ENCODE measurements at regions not wholly inside any gene's neighbourhood (a gene's known extent, or its start where the extent isn't known, plus 50 kb on each side); places are given as distances from the start of the nearest gene placed in this dataset.

DNA sequence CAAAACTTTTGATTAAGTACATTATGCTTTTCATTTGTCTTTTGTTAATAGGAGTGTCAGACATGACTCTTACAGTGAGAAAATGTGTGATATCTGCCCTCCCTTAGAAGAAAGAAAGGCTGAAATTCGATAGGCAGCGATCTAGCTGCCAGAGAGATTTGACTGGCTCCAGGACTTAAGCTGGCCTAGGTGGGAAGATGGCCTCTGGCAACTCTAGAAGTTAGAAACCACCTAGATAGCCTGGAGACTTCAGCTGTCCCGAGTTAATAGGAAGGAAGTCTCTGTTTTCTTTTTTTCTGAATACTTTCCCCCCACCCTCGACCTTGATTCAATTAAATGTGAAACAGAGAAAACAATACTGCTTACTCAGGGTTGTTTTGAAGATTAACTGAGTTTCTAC lies 1194.7 kb upstream of the CRIM1 start:
- Histone ChIP-seq H3K36me3 (ENCODE audit: insufficient read depth, low read length) (no peaks in the 10 kb centered on the region), H2AFZ (ENCODE audit: low read length) (no peak overlapping the region), H3K9me2 (ENCODE audit: insufficient read depth, low read length) (no peaks in the 10 kb centered on the region), H3K4me2 (ENCODE audit: low read length) (no peak overlapping the region), H3K4me3 (ENCODE audit: low read depth, low read length, poor library complexity, severe bottlenecking) (no peak overlapping the region), H3K79me2 (ENCODE audit: insufficient read depth, low read depth, low read length) (no peaks in the 10 kb centered on the region), H3K27ac (ENCODE audit: low read depth, low read length, poor library complexity, severe bottlenecking) (no peak overlapping the region), H4K20me1 (ENCODE audit: insufficient read depth, low read length) (no peaks in the 10 kb centered on the region), H3K9me3 (ENCODE audit: low read length) (no peaks in the 10 kb centered on the region), H3K4me1 (ENCODE audit: insufficient read depth, low read length, poor library complexity, severe bottlenecking) (no peaks in the 10 kb centered on the region)
- DNase-seq (ENCODE audit: low spot score) = no peak
- no peak for TF ChIP-seq CTCF (conservative IDR thresholded peaks at IDR 0.05; ENCODE audit: low read length)
- TF ChIP-seq EZH2phosphoT487 (IDR thresholded peaks at IDR 0.05; ENCODE audit: borderline replicate concordance, low read depth, low read length) = no peak
- no TSS peak for BruUV-seq (replicated peaks)
- ChIA-PET CTCF (ENCODE audit: unreplicated experiment) (no interaction called here), POLR2A (no interaction called here)
- intact Hi-C loops (cut with micrococcal nuclease; ENCODE audit: unreplicated experiment) = no loop called here

GRCh38 chr2:35125871-35126270 lies 1229.7 kb upstream of the CRIM1 start:
- ChIA-PET POLR2A (interaction anchor here (0.9 kb wide), 1 partner anchor 18 kb away, joined by 3 read pairs; no protein-coding TSS in a partner anchor), CTCF (ENCODE audit: unreplicated experiment) (no interaction called here)
- Histone ChIP-seq H3K9me3 (ENCODE audit: low read length) (no peaks in the 10 kb centered on the region), H3K4me1 (ENCODE audit: insufficient read depth, low read length, poor library complexity, severe bottlenecking) (no peaks in the 10 kb centered on the region), H3K27ac (ENCODE audit: low read depth, low read length, poor library complexity, severe bottlenecking) (no peak overlapping the region), H2AFZ (ENCODE audit: low read length) (no peak overlapping the region), H3K79me2 (ENCODE audit: insufficient read depth, low read depth, low read length) (no peaks in the 10 kb centered on the region), H3K4me3 (ENCODE audit: low read depth, low read length, poor library complexity, severe bottlenecking) (no peak overlapping the region), H3K4me2 (ENCODE audit: low read length) (no peak overlapping the region), H3K9me2 (ENCODE audit: insufficient read depth, low read length) (no peaks in the 10 kb centered on the region), H4K20me1 (ENCODE audit: insufficient read depth, low read length) (no peaks in the 10 kb centered on the region), H3K36me3 (ENCODE audit: insufficient read depth, low read length) (no peaks in the 10 kb centered on the region)
- DNase-seq (ENCODE audit: low spot score) = no peak
- no peak for TF ChIP-seq EZH2phosphoT487 (IDR thresholded peaks at IDR 0.05; ENCODE audit: borderline replicate concordance, low read depth, low read length)
- TF ChIP-seq CTCF (conservative IDR thresholded peaks at IDR 0.05; ENCODE audit: low read length) = no peak
- intact Hi-C loops (cut with micrococcal nuclease; ENCODE audit: unreplicated experiment) = no loop called here
- no TSS peak for BruUV-seq (replicated peaks)

GRCh38 chr2:35125278-35125677 lies 1230.3 kb upstream of the CRIM1 start:
- H3K4me2 ChIP-seq (ENCODE audit: low read length) = no peak overlapping the region
- H2AFZ ChIP-seq (ENCODE audit: low read length) = no peak overlapping the region
- BruUV-seq (replicated peaks) = no TSS peak
- H3K9me2 ChIP-seq (ENCODE audit: insufficient read depth, low read length) = no peaks in the 10 kb centered on the region
- intact Hi-C loops (cut with micrococcal nuclease; ENCODE audit: unreplicated experiment) = no loop called here
- no peaks in the 10 kb centered on the region for H3K79me2 ChIP-seq (ENCODE audit: insufficient read depth, low read depth, low read length)
- H3K9me3 ChIP-seq (ENCODE audit: low read length) = no peaks in the 10 kb centered on the region
- no peaks in the 10 kb centered on the region for H4K20me1 ChIP-seq (ENCODE audit: insufficient read depth, low read length)
- ChIA-PET POLR2A (no interaction called here), CTCF (ENCODE audit: unreplicated experiment) (no interaction called here)
- H3K4me3 ChIP-seq (ENCODE audit: low read depth, low read length, poor library complexity, severe bottlenecking) = no peak overlapping the region
- no peaks in the 10 kb centered on the region for H3K4me1 ChIP-seq (ENCODE audit: insufficient read depth, low read length, poor library complexity, severe bottlenecking)
- no peak for TF ChIP-seq EZH2phosphoT487 (IDR thresholded peaks at IDR 0.05; ENCODE audit: borderline replicate concordance, low read depth, low read length)
- no peak for TF ChIP-seq CTCF (conservative IDR thresholded peaks at IDR 0.05; ENCODE audit: low read length)
- H3K36me3 ChIP-seq (ENCODE audit: insufficient read depth, low read length) = no peaks in the 10 kb centered on the region
- H3K27ac ChIP-seq (ENCODE audit: low read depth, low read length, poor library complexity, severe bottlenecking) = no peak overlapping the region
- no peak for DNase-seq (ENCODE audit: low spot score)

Data from OCI-LY7 (cell line).